ENCODE measurements at regions not wholly inside any gene's neighbourhood (a gene's known extent, or its start where the extent isn't known, plus 50 kb on each side); places are given as distances from the start of the nearest gene placed in this dataset.
"Not testable (repeated sequence)": the region's sequence is repeated elsewhere in the genome, so short reads cannot be mapped to it uniquely, and the experiment has no call there.

DNA sequence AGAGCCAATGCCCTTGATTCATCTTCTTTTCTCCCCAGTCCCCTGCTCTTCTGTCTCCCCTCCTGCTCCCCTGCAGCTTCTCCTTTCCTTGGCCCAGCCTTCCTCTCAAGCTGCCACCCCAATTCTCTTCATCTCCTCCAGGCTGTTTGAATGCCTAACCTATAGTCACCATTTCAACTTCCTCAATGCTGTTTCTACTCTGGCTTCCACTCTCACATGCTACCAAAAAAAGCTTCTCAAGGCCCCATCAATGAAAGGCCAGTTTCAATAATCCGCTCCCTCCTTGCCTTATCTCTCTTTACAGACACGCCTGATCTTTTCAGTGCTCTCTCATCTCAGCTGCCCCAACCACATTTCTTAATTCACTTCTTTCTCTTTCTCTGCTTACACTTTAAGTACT is 212.2 kb upstream of the GPR149 start:
- Histone ChIP-seq H3K27me3 (no peaks in the 10 kb centered on the region), H3K36me3 (no peaks in the 10 kb centered on the region), H3K27ac (no peak overlapping the region), H3K4me1 (no peaks in the 10 kb centered on the region), H3K4me3 (no peak overlapping the region), H3K9me3 (no peaks in the 10 kb centered on the region)
- in situ Hi-C loops (cut with MboI; ENCODE audit: low sequenced_read_pairs in 4 of 4) (no loop called here), intact Hi-C loops (cut with DNase I; ENCODE audit: low total_unique reads) (no loop called here)
- DNase-seq (no peak), ATAC-seq (no peak)
- TF ChIP-seq, protein P1, sequence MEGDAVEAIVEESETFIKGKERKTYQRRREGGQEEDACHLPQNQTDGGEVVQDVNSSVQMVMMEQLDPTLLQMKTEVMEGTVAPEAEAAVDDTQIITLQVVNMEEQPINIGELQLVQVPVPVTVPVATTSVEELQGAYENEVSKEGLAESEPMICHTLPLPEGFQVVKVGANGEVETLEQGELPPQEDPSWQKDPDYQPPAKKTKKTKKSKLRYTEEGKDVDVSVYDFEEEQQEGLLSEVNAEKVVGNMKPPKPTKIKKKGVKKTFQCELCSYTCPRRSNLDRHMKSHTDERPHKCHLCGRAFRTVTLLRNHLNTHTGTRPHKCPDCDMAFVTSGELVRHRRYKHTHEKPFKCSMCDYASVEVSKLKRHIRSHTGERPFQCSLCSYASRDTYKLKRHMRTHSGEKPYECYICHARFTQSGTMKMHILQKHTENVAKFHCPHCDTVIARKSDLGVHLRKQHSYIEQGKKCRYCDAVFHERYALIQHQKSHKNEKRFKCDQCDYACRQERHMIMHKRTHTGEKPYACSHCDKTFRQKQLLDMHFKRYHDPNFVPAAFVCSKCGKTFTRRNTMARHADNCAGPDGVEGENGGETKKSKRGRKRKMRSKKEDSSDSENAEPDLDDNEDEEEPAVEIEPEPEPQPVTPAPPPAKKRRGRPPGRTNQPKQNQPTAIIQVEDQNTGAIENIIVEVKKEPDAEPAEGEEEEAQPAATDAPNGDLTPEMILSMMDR (IDR thresholded peaks at IDR 0.05 in 4 of 5, conservative IDR thresholded peaks at IDR 0.05 in 1 of 5): no peak
- TF ChIP-seq POLR2A (IDR thresholded peaks at IDR 0.05): no peak

DNA sequence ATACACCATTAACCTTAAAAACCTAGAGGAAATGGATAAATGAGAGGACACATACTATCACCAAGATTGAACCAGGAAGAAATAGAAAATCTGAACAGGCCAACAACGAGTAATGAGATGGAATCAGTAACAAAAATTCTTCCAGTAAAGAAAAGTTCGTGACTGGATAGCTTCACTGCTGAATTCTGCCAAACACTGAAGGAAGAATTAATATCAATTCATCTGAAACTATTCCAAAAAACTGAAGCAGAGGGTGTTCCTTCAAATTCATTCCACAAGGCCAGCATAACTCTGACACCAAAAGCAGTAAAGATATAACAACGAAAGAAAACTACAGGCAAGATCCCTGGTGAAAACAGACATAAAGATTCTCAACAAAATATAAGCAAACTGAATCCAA is 195.8 kb upstream of the GPR149 start:
- H3K36me3 ChIP-seq: no peaks in the 10 kb centered on the region
- intact Hi-C loops (cut with DNase I; ENCODE audit: low total_unique reads) (no loop called here), in situ Hi-C loops (cut with MboI; ENCODE audit: low sequenced_read_pairs in 4 of 4) (no loop called here)
- no peak for ATAC-seq
- no peaks in the 10 kb centered on the region for H3K27me3 ChIP-seq
- H3K4me3 ChIP-seq: no peak overlapping the region
- no peaks in the 10 kb centered on the region for H3K4me1 ChIP-seq
- no peaks in the 10 kb centered on the region for H3K9me3 ChIP-seq
- DNase-seq: no peak
- TF ChIP-seq POLR2A (IDR thresholded peaks at IDR 0.05): no peak
- TF ChIP-seq, protein P1 (IDR thresholded peaks at IDR 0.05 in 4 of 5, conservative IDR thresholded peaks at IDR 0.05 in 1 of 5): no peak
- no peak overlapping the region for H3K27ac ChIP-seq

DNA sequence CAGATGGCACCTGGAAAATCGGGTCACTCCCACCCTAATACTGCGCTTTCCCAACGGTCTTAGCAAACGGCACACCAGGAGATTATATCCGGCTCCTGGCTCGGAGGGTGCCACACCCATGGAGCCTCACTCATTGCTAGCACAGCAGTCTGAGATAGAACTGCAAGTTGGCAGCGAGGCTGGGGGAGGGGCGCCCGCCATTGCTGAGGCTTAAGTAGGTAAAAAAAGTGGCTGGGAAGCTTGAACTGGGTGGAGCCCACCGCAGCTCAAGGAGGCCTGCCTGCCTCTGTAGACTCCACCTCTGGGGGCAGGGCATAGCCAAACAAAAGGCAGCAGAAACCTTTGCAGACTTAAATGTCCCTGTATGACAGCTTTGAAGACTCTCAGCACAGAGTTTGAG is 189.6 kb upstream of the GPR149 start:
- ATAC-seq; H3K36me3 ChIP-seq; H3K27me3 ChIP-seq; H3K27ac ChIP-seq; H3K4me3 ChIP-seq; DNase-seq; intact Hi-C loops (cut with DNase I; ENCODE audit: low total_unique reads); in situ Hi-C loops (cut with MboI; ENCODE audit: low sequenced_read_pairs in 4 of 4); H3K9me3 ChIP-seq; H3K4me1 ChIP-seq: not testable (repeated sequence)

DNA sequence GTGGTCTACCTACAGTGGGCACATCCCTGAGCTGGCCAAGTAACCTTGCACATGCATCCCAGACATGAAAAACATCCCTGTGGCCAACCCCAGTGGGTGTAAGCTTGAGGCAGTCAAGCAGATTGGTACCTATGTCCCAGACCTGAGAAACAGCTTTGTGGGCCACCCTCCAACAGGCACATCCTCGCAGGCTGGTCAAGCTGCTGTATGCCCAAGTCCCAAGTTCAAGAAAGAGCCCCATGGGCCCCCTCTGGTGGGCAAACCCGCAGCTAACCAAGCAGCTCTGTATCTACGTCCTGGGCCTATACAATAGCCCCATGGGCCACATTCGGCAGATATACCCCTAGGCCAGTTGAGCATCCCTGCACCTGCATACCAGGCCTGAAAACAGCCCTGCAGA is 186.3 kb upstream of the GPR149 start:
- intact Hi-C loops (cut with DNase I; ENCODE audit: low total_unique reads) (no loop called here), in situ Hi-C loops (cut with MboI; ENCODE audit: low sequenced_read_pairs in 4 of 4) (no loop called here)
- Histone ChIP-seq H3K27me3 (no peaks in the 10 kb centered on the region), H3K9me3 (no peaks in the 10 kb centered on the region), H3K4me1 (no peaks in the 10 kb centered on the region), H3K27ac (no peak overlapping the region), H3K4me3 (no peak overlapping the region), H3K36me3 (no peaks in the 10 kb centered on the region)
- no peak for ATAC-seq
- no peak for DNase-seq
- no peak for TF ChIP-seq POLR2A (IDR thresholded peaks at IDR 0.05)
- TF ChIP-seq, protein P1 (IDR thresholded peaks at IDR 0.05 in 4 of 5, conservative IDR thresholded peaks at IDR 0.05 in 1 of 5): no peak

DNA sequence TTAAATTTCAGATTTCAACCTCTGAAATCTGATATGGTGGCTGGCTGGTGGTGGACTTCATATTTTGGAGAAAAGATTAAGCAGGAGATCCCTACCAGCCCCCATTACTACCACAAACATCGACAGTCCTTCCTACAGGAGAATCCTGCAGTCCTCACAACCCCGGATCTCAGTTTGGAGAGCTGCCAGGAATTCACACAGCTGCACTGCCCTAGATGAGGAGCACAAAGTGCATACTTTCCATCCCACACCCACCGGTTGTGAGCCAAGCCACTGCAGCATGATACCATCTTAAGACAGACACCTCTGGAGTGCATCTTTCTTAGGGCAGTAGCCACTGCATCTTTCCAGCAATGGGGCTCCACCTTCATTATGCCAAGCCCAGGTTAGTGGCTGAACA is 185.5 kb upstream of the GPR149 start:
- H3K9me3 ChIP-seq: no peaks in the 10 kb centered on the region
- in situ Hi-C loops (cut with MboI; ENCODE audit: low sequenced_read_pairs in 4 of 4): no loop called here
- no peak overlapping the region for H3K27ac ChIP-seq
- intact Hi-C loops (cut with DNase I; ENCODE audit: low total_unique reads): no loop called here
- H3K4me3 ChIP-seq: no peak overlapping the region
- H3K4me1 ChIP-seq: no peaks in the 10 kb centered on the region
- TF ChIP-seq, protein P1 (IDR thresholded peaks at IDR 0.05 in 4 of 5, conservative IDR thresholded peaks at IDR 0.05 in 1 of 5): no peak
- TF ChIP-seq POLR2A (IDR thresholded peaks at IDR 0.05): no peak
- no peak for DNase-seq
- no peaks in the 10 kb centered on the region for H3K36me3 ChIP-seq
- ATAC-seq: no peak
- H3K27me3 ChIP-seq: no peaks in the 10 kb centered on the region
